Neural cell (in vitro differentiated cells): ENCODE measurements at regions not wholly inside any gene's neighbourhood (a gene's known extent, or its start where the extent isn't known, plus 50 kb on each side); places are given as distances from the start of the nearest gene placed in this dataset.

Source experiments
- H2AFZ ChIP-seq: fragments of 200-600, 300-800 bp; sonication (generic), shearing (Covaris generic); 2 replicates; pipeline ENCODE4 v1.6.0; 2014; ENCODE audit warnings: low read depth, mild to moderate bottlenecking, antibody characterized with exemption, low read length, moderate library complexity
- H3F3A ChIP-seq: fragments of 200-600 bp; shearing (Covaris generic); 2 replicates; pipeline ENCODE4 v1.6.1; 2016; ENCODE audit warnings: mild to moderate bottlenecking, moderate library complexity, mixed read lengths, antibody characterized with exemption, low read length; ENCODE audit not compliant: insufficient read depth, poor library complexity, severe bottlenecking
- H3K27ac ChIP-seq: fragments of 200-600, 300-800 bp; sonication (generic), shearing (Covaris generic); 2 replicates; pipeline ENCODE4 v1.5.1; 2014; ENCODE audit warnings: mild to moderate bottlenecking, low read length, moderate library complexity
- H3K27me3 ChIP-seq: fragments of 300-800, 200-600 bp; sonication (generic), shearing (Covaris generic); 2 replicates; pipeline ENCODE4 v1.6.0; 2014; ENCODE audit warnings: mild to moderate bottlenecking, low read depth, low read length, moderate library complexity; ENCODE audit not compliant: insufficient read depth
- H3K36me3 ChIP-seq: fragments of 300-800, 200-600 bp; sonication (generic), shearing (Covaris generic); 2 replicates; pipeline ENCODE4 v1.5.1; 2014; ENCODE audit warnings: mild to moderate bottlenecking, antibody characterized with exemption, low read length, moderate library complexity; ENCODE audit not compliant: insufficient read depth
- H3K4me2 ChIP-seq: fragments of 300-800, 200-600 bp; sonication (generic), shearing (Covaris generic); 2 replicates; pipeline ENCODE4 v1.6.0; 2014; ENCODE audit warnings: mild to moderate bottlenecking, low read length
- H3K4me3 ChIP-seq: fragments of 300-800, 200-600 bp; sonication (generic), shearing (Covaris generic); 2 replicates; pipeline ENCODE4 v1.5.1; 2014; ENCODE audit warnings: mild to moderate bottlenecking, low read length, moderate library complexity
- H3K79me2 ChIP-seq: fragments of 200-600 bp; shearing (Covaris generic); replicated peaks from 2 replicates; pipeline ENCODE4 v1.6.0; 2014; ENCODE audit warnings: mild to moderate bottlenecking, low read length, moderate library complexity; ENCODE audit not compliant: insufficient read depth
- H3K9ac ChIP-seq: fragments of 300-800, 200-600 bp; sonication (generic), shearing (Covaris generic); 2 replicates; pipeline ENCODE4 v1.6.1; 2016; ENCODE audit warnings: mild to moderate bottlenecking, low read length, mixed read lengths
- H3K9me2 ChIP-seq: fragments of 200-600 bp; shearing (Covaris generic); 2 replicates; pipeline ENCODE4 v1.6.1; 2016; ENCODE audit warnings: mild to moderate bottlenecking, low read length, mixed read lengths; ENCODE audit not compliant: insufficient read depth
- H3K9me3 ChIP-seq: fragments of 200-600, 300-800 bp; sonication (generic), shearing (Covaris generic); 2 replicates; pipeline ENCODE4 v1.6.1; 2016; ENCODE audit warnings: mild to moderate bottlenecking, mixed run types, low read length, moderate library complexity, mixed read lengths
- H4K20me1 ChIP-seq: fragments of 200-600 bp; shearing (Covaris generic); 2 replicates; pipeline ENCODE4 v1.6.1; 2016; ENCODE audit warnings: mild to moderate bottlenecking, mixed run types; ENCODE audit not compliant: insufficient read depth
- EP300 ChIP-seq: fragments of 450-650 bp; conservative IDR thresholded peaks from 2 replicates; pipeline ENCODE4 v1.6.1; 2014; ENCODE audit warnings: antibody characterized with exemption, mild to moderate bottlenecking, moderate library complexity; ENCODE audit not compliant: poor library complexity, severe bottlenecking
- EZH2 ChIP-seq: fragments of 200-600, 300-800 bp; shearing (Covaris generic), sonication (generic); IDR thresholded peaks from 2 replicates; pipeline ENCODE4 v1.6.1; 2014; ENCODE audit warnings: antibody characterized with exemption, low read length, borderline replicate concordance, mild to moderate bottlenecking; ENCODE audit not compliant: insufficient read depth, poor library complexity, severe bottlenecking
- MXI1 ChIP-seq: fragments of 450-650 bp; conservative IDR thresholded peaks from 2 replicates; pipeline ENCODE4 v1.6.1; 2014; ENCODE audit warnings: antibody characterized with exemption, mild to moderate bottlenecking; ENCODE audit not compliant: poor library complexity, severe bottlenecking
- POLR2AphosphoS5 ChIP-seq: IDR thresholded peaks from 2 replicates; pipeline ENCODE4 v1.6.1; 2012
- RAD21 ChIP-seq: fragments of 450-650 bp; conservative IDR thresholded peaks from 2 replicates; pipeline ENCODE4 v1.6.1; 2014; ENCODE audit warnings: antibody characterized with exemption, mild to moderate bottlenecking, moderate library complexity
- SMC3 ChIP-seq: fragments of 450-650 bp; conservative IDR thresholded peaks from 2 replicates; pipeline ENCODE4 v1.6.1; 2014; ENCODE audit warnings: antibody characterized with exemption, mild to moderate bottlenecking, moderate library complexity; ENCODE audit not compliant: poor library complexity
- TAF1 ChIP-seq: IDR thresholded peaks from 2 replicates; pipeline ENCODE4 v1.6.1; 2012; ENCODE audit warnings: low read depth
- TF ChIP-seq, protein P1 (sequence below): fragments of 450-650 bp; IDR thresholded peaks from 2 replicates; pipeline ENCODE4 v1.5.1; 2014; ENCODE audit warnings: antibody characterized with exemption, mild to moderate bottlenecking, moderate library complexity; ENCODE audit not compliant: poor library complexity, severe bottlenecking
- TF ChIP-seq, protein P2 (sequence below): IDR thresholded peaks from 2 replicates; pipeline ENCODE4 v1.6.1; 2012; ENCODE audit warnings: borderline replicate concordance

DNA sequence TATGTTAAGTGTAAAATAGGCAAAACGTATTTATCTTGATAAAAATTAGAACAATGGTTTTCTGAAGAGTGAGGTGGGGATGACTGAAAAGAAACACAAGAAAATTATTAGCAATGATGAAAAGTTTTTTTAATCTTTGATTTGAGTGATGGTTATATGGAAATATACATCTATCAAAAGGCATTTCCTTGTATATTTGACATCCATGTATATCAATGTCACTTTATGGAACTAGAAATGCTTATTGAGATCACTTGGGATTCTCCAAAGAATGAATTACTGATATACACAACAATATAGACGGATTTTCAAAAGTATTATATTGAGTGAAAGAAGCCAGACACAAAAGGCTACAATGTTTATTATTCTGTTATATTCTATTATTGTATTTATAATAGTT is 1042.0 kb upstream of the POT1 start:
- TF ChIP-seq, protein P1, sequence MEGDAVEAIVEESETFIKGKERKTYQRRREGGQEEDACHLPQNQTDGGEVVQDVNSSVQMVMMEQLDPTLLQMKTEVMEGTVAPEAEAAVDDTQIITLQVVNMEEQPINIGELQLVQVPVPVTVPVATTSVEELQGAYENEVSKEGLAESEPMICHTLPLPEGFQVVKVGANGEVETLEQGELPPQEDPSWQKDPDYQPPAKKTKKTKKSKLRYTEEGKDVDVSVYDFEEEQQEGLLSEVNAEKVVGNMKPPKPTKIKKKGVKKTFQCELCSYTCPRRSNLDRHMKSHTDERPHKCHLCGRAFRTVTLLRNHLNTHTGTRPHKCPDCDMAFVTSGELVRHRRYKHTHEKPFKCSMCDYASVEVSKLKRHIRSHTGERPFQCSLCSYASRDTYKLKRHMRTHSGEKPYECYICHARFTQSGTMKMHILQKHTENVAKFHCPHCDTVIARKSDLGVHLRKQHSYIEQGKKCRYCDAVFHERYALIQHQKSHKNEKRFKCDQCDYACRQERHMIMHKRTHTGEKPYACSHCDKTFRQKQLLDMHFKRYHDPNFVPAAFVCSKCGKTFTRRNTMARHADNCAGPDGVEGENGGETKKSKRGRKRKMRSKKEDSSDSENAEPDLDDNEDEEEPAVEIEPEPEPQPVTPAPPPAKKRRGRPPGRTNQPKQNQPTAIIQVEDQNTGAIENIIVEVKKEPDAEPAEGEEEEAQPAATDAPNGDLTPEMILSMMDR: no peak
- TF ChIP-seq SMC3 (no peak), MXI1 (no peak), RAD21 (no peak), EZH2 (no peak), EP300 (peak; percentile 91), POLR2AphosphoS5 (peak; percentile 57), TAF1 (no peak)
- TF ChIP-seq, protein P2, sequence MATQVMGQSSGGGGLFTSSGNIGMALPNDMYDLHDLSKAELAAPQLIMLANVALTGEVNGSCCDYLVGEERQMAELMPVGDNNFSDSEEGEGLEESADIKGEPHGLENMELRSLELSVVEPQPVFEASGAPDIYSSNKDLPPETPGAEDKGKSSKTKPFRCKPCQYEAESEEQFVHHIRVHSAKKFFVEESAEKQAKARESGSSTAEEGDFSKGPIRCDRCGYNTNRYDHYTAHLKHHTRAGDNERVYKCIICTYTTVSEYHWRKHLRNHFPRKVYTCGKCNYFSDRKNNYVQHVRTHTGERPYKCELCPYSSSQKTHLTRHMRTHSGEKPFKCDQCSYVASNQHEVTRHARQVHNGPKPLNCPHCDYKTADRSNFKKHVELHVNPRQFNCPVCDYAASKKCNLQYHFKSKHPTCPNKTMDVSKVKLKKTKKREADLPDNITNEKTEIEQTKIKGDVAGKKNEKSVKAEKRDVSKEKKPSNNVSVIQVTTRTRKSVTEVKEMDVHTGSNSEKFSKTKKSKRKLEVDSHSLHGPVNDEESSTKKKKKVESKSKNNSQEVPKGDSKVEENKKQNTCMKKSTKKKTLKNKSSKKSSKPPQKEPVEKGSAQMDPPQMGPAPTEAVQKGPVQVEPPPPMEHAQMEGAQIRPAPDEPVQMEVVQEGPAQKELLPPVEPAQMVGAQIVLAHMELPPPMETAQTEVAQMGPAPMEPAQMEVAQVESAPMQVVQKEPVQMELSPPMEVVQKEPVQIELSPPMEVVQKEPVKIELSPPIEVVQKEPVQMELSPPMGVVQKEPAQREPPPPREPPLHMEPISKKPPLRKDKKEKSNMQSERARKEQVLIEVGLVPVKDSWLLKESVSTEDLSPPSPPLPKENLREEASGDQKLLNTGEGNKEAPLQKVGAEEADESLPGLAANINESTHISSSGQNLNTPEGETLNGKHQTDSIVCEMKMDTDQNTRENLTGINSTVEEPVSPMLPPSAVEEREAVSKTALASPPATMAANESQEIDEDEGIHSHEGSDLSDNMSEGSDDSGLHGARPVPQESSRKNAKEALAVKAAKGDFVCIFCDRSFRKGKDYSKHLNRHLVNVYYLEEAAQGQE: peak; percentile 43
- Histone ChIP-seq H2AFZ (no peak overlapping the region), H4K20me1 (no peaks in the 10 kb centered on the region), H3F3A (no peaks in the 10 kb centered on the region), H3K9ac (no peak overlapping the region), H3K36me3 (no peaks in the 10 kb centered on the region), H3K4me2 (no peak overlapping the region), H3K79me2 (no peaks in the 10 kb centered on the region), H3K27me3 (no peaks in the 10 kb centered on the region), H3K9me3 (no peaks in the 10 kb centered on the region), H3K4me3 (no peak overlapping the region), H3K9me2 (no peaks in the 10 kb centered on the region), H3K27ac (no peak overlapping the region)

DNA sequence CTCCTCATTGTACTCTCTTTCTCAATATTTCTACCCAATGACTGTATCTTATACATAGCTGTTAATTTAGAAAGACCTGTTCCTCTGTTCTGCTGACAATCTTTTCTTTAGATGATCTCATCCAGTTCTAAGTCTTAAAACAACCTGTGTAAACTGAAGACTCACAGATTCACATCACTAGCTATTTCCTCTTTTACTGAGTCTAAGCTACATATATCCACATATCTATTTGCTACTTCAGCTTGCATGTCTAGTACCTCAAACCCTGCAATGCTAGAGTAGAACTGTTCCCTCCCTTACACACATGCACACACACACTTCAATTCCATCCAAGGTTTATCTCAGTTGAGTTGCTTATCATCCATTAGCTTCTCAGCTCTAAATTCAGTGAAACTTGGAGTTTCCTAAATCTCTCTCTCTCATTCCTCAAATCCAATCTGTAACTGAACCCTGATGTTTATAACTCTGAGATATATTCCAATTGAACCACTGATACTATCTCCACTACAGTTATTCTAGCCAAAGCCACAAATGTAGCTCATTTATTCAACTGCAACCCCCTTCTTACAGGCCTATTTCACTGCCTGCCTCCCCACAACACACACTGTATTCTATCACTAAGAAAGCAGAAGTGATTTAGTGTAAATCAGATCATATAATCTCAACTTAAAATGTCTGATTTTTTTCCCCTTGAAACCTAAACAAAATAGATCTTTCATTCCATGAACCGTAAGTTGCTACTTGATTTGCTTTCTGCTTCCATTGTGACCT is 1036.8 kb upstream of the POT1 start:
- H3F3A ChIP-seq: no peaks in the 10 kb centered on the region
- no peaks in the 10 kb centered on the region for H3K36me3 ChIP-seq
- no peaks in the 10 kb centered on the region for H3K9me2 ChIP-seq
- H3K4me3 ChIP-seq: no peak overlapping the region
- no peaks in the 10 kb centered on the region for H3K9me3 ChIP-seq
- no peak overlapping the region for H2AFZ ChIP-seq
- no peaks in the 10 kb centered on the region for H4K20me1 ChIP-seq
- no peaks in the 10 kb centered on the region for H3K27me3 ChIP-seq
- H3K9ac ChIP-seq: no peak overlapping the region
- H3K4me2 ChIP-seq: no peak overlapping the region
- TF ChIP-seq MXI1 (no peak), EP300 (no peak), RAD21 (no peak), POLR2AphosphoS5 (no peak)
- H3K79me2 ChIP-seq: no peaks in the 10 kb centered on the region
- H3K27ac ChIP-seq: no peak overlapping the region
